DOHH2 (cell line): ENCODE measurements at regions not wholly inside any gene's neighbourhood (a gene's known extent, or its start where the extent isn't known, plus 50 kb on each side); places are given as distances from the start of the nearest gene placed in this dataset.

Experiments used
- EZH2phosphoT487 ChIP-seq: fragments of 200-600 bp; sonication (generic); IDR thresholded peaks from 2 replicates; pipeline ENCODE4 v1.6.1; 2017; ENCODE audit warnings: borderline replicate concordance, mild to moderate bottlenecking, antibody characterized with exemption, low read length, moderate library complexity, mixed read lengths
- TF ChIP-seq, protein P1 (sequence below): fragments of 200-600 bp; sonication (generic); IDR thresholded peaks from one replicate; pipeline ENCODE4 v1.5.1; 2014; ENCODE audit warnings: antibody characterized with exemption, mild to moderate bottlenecking, low read depth, low read length; ENCODE audit not compliant: poor library complexity, severe bottlenecking

DNA sequence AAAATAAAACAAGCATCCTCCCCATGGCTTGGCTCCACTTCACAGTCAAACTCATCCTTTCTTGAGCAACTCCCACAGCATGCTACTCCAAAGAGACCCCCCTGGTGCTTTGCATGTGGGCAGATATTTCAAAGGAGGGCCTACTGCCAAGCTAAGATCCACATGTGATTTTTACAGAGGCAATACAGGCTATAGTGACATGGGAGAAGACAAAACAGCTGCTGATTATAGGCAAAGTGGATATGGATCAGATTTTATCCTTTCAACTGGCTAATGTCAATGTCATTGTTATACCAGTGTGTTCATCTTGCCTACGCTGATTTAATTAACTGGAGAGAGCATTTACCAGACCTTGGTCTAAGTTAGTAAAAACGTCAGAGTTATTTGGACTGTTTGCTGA is 328.3 kb downstream of the KLHL13 start:
- TF ChIP-seq, protein P1, sequence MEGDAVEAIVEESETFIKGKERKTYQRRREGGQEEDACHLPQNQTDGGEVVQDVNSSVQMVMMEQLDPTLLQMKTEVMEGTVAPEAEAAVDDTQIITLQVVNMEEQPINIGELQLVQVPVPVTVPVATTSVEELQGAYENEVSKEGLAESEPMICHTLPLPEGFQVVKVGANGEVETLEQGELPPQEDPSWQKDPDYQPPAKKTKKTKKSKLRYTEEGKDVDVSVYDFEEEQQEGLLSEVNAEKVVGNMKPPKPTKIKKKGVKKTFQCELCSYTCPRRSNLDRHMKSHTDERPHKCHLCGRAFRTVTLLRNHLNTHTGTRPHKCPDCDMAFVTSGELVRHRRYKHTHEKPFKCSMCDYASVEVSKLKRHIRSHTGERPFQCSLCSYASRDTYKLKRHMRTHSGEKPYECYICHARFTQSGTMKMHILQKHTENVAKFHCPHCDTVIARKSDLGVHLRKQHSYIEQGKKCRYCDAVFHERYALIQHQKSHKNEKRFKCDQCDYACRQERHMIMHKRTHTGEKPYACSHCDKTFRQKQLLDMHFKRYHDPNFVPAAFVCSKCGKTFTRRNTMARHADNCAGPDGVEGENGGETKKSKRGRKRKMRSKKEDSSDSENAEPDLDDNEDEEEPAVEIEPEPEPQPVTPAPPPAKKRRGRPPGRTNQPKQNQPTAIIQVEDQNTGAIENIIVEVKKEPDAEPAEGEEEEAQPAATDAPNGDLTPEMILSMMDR, result no peak
- TF ChIP-seq EZH2phosphoT487, result no peak
